Hepatocyte (in vitro differentiated cells): ENCODE measurements at regions not wholly inside any gene's neighbourhood (a gene's known extent, or its start where the extent isn't known, plus 50 kb on each side); places are given as distances from the start of the nearest gene placed in this dataset.

Source experiments
- EZH2 ChIP-seq: fragments of 200-600 bp; sonication (generic); IDR thresholded peaks from 2 replicates; pipeline ENCODE4 v1.6.1; 2016; ENCODE audit warnings: antibody characterized with exemption, mild to moderate bottlenecking, borderline replicate concordance
- EZH2phosphoT487 ChIP-seq: fragments of 200-600 bp; sonication (generic); IDR thresholded peaks from one replicate; pipeline ENCODE4 v1.6.1; 2018; ENCODE audit warnings: antibody characterized with exemption, mild to moderate bottlenecking, low read depth, moderate library complexity; ENCODE audit not compliant: unreplicated experiment, severe bottlenecking
- TF ChIP-seq, protein P1 (sequence below): fragments of 200-600 bp; sonication (generic); IDR thresholded peaks from 2 replicates; pipeline ENCODE4 v1.5.1; 2016; ENCODE audit warnings: antibody characterized with exemption, mild to moderate bottlenecking; ENCODE audit not compliant: poor library complexity

DNA sequence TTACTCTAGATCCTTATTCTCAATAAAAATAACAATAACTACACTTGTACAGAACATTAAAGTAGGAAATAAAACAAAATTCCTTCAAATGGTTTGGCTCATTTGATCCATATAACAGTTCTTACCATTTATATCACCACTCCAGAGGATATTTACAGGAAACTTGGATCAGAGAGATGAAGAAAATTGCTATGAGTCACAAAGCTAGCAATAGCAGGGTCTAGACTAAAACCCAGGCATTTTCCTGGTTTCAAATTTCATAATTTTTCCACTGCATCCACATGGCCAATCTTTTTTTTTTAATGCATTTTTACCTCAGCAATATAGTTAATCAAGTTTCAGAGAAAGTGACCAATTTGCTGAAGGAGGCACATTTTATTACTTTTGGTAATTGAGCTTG lies 299.2 kb downstream of the ELAVL2 start:
- TF ChIP-seq, protein P1, sequence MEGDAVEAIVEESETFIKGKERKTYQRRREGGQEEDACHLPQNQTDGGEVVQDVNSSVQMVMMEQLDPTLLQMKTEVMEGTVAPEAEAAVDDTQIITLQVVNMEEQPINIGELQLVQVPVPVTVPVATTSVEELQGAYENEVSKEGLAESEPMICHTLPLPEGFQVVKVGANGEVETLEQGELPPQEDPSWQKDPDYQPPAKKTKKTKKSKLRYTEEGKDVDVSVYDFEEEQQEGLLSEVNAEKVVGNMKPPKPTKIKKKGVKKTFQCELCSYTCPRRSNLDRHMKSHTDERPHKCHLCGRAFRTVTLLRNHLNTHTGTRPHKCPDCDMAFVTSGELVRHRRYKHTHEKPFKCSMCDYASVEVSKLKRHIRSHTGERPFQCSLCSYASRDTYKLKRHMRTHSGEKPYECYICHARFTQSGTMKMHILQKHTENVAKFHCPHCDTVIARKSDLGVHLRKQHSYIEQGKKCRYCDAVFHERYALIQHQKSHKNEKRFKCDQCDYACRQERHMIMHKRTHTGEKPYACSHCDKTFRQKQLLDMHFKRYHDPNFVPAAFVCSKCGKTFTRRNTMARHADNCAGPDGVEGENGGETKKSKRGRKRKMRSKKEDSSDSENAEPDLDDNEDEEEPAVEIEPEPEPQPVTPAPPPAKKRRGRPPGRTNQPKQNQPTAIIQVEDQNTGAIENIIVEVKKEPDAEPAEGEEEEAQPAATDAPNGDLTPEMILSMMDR, result no peak
- no peak for TF ChIP-seq EZH2
- no peak for TF ChIP-seq EZH2phosphoT487
